GM23338 (cell line): ENCODE measurements at regions not wholly inside any gene's neighbourhood (a gene's known extent, or its start where the extent isn't known, plus 50 kb on each side); places are given as distances from the start of the nearest gene placed in this dataset.

Experiments
- ATAC-seq: fragments of 200-7000 bp; cut with Tn5 transposase; 3 replicates; pipeline ENCODE4 v1.9.1; 2020
- DNase-seq: peaks from one replicate; pipeline ENCODE4 v3.0.0-alpha.2; 2015; ENCODE audit warnings: low spot score
- H2AFZ ChIP-seq: fragments of 200-600 bp; sonication (generic); 2 replicates; pipeline ENCODE4 v1.8.0; 2016; ENCODE audit warnings: antibody characterized with exemption, mild to moderate bottlenecking, moderate library complexity
- H3F3A ChIP-seq: fragments of 200-600 bp; sonication (generic); replicated peaks from 2 replicates; pipeline ENCODE4 v1.8.0; 2017; ENCODE audit warnings: antibody characterized with exemption, mixed run types, low read depth
- H3K27ac ChIP-seq: fragments of 200-600 bp; sonication (generic); 2 replicates; pipeline ENCODE4 v1.6.1; 2016; ENCODE audit warnings: low read depth
- H3K27me3 ChIP-seq: fragments of 200-600 bp; sonication (generic); 2 replicates; pipeline ENCODE4 v1.8.0; 2016; ENCODE audit warnings: mild to moderate bottlenecking, mixed run types, moderate library complexity; ENCODE audit not compliant: insufficient read depth
- H3K36me3 ChIP-seq: fragments of 200-600 bp; sonication (generic); 2 replicates; pipeline ENCODE4 v1.8.0; 2016; ENCODE audit warnings: mild to moderate bottlenecking; ENCODE audit not compliant: insufficient read depth
- H3K4me1 ChIP-seq: fragments of 200-600 bp; sonication (generic); 2 replicates; pipeline ENCODE4 v1.8.0; 2016; ENCODE audit warnings: mild to moderate bottlenecking, moderate library complexity; ENCODE audit not compliant: insufficient read depth
- H3K4me2 ChIP-seq: fragments of 200-600 bp; sonication (generic); 2 replicates; pipeline ENCODE4 v1.7.1; 2017; ENCODE audit warnings: mixed run types
- H3K4me3 ChIP-seq: fragments of 200-600 bp; sonication (generic); 2 replicates; pipeline ENCODE4 v1.6.1; 2016; ENCODE audit warnings: mixed run types
- H3K79me2 ChIP-seq: fragments of 200-600 bp; sonication (generic); replicated peaks from 2 replicates; pipeline ENCODE4 v1.8.0; 2017; ENCODE audit warnings: mild to moderate bottlenecking; ENCODE audit not compliant: insufficient read depth
- H3K9me2 ChIP-seq: fragments of 200-600 bp; sonication (generic); 2 replicates; pipeline ENCODE4 v1.8.0; 2017; ENCODE audit not compliant: insufficient read depth
- H4K20me1 ChIP-seq: fragments of 200-600 bp; sonication (generic); replicated peaks from 2 replicates; pipeline ENCODE4 v1.8.0; 2017; ENCODE audit warnings: mild to moderate bottlenecking; ENCODE audit not compliant: insufficient read depth
- H3K27ac Mint-ChIP-seq: 2 replicates; pipeline ENCODE4 v1.8.0; 2020; ENCODE audit warnings: inconsistent platforms, mild to moderate bottlenecking, moderate library complexity, mixed read lengths
- H3K27me3 Mint-ChIP-seq: 3 replicates; pipeline ENCODE4 v1.8.0; 2022; ENCODE audit warnings: low read depth, mild to moderate bottlenecking, moderate library complexity, mixed read lengths, inconsistent platforms; ENCODE audit not compliant: insufficient read depth, poor library complexity
- H3K36me3 Mint-ChIP-seq: 3 replicates; pipeline ENCODE4 v1.8.0; 2021; ENCODE audit warnings: low read depth, mild to moderate bottlenecking, inconsistent platforms, moderate library complexity, mixed read lengths
- H3K4me1 Mint-ChIP-seq: 3 replicates; pipeline ENCODE4 v1.8.0; 2020; ENCODE audit warnings: mild to moderate bottlenecking, inconsistent platforms, mixed read lengths
- H3K4me3 Mint-ChIP-seq: 3 replicates; pipeline ENCODE4 v1.8.0; 2021; ENCODE audit warnings: moderate library complexity, mild to moderate bottlenecking, inconsistent platforms, mixed read lengths
- H3K9me3 Mint-ChIP-seq: 3 replicates; pipeline ENCODE4 v1.8.0; 2020; ENCODE audit warnings: moderate library complexity, mild to moderate bottlenecking, inconsistent platforms, mixed read lengths
- CREB1 ChIP-seq: fragments of 250-450 bp; sonication (Bioruptor Pico); IDR thresholded peaks from 2 replicates; pipeline ENCODE4 v1.5.0; 2020; ENCODE audit warnings: low read depth, mild to moderate bottlenecking, moderate library complexity
- ETS1 ChIP-seq: IDR thresholded peaks from 2 replicates; pipeline ENCODE4 v1.6.1; 2016; ENCODE audit warnings: antibody characterized with exemption
- EZH2 ChIP-seq: fragments of 200-600 bp; sonication (generic); IDR thresholded peaks from one replicate; pipeline ENCODE4 v1.8.0; 2017; ENCODE audit warnings: antibody characterized with exemption, mild to moderate bottlenecking, low read depth; ENCODE audit not compliant: unreplicated experiment
- EZH2phosphoT487 ChIP-seq: fragments of 200-600 bp; sonication (generic); IDR thresholded peaks from one replicate; pipeline ENCODE4 v1.8.1; 2018; ENCODE audit warnings: antibody characterized with exemption; ENCODE audit not compliant: unreplicated experiment
- JUNB ChIP-seq: IDR thresholded peaks from one replicate; pipeline ENCODE4 v1.6.1; 2016; ENCODE audit warnings: antibody characterized with exemption; ENCODE audit not compliant: unreplicated experiment
- NANOG ChIP-seq: IDR thresholded peaks from 2 replicates; pipeline ENCODE4 v1.6.1; 2016; ENCODE audit warnings: antibody characterized with exemption, borderline replicate concordance
- POLR2AphosphoS5 ChIP-seq: IDR thresholded peaks from 2 replicates; pipeline ENCODE4 v1.6.1; 2016; ENCODE audit warnings: antibody characterized with exemption, low read depth
- REST ChIP-seq: IDR thresholded peaks from one replicate; pipeline ENCODE4 v1.6.1; 2018; ENCODE audit warnings: antibody characterized with exemption; ENCODE audit not compliant: unreplicated experiment
- STAT1 ChIP-seq: IDR thresholded peaks from one replicate; pipeline ENCODE4 v1.6.1; 2016; ENCODE audit warnings: antibody characterized with exemption; ENCODE audit not compliant: unreplicated experiment
- ZNF114 ChIP-seq: fragments of 250-450 bp; sonication (Bioruptor Pico); IDR thresholded peaks from 2 replicates; pipeline ENCODE4 v1.5.0; 2020; ENCODE audit warnings: mild to moderate bottlenecking, moderate library complexity
- ZNF331 ChIP-seq: fragments of 250-450 bp; sonication (Bioruptor Pico); IDR thresholded peaks from 2 replicates; pipeline ENCODE4 v1.5.0; 2020; ENCODE audit warnings: low read depth, mild to moderate bottlenecking, moderate library complexity
- ZNF462 ChIP-seq: fragments of 250-450 bp; sonication (Bioruptor Pico); IDR thresholded peaks from 2 replicates; pipeline ENCODE4 v1.5.0; 2020; ENCODE audit warnings: mild to moderate bottlenecking, moderate library complexity
- TF ChIP-seq, protein P1 (sequence below), 2 experiments: fragments of 200-600 bp in 1 of 2; sonication (generic) in 1 of 2; conservative IDR thresholded peaks; 2 replicates each; pipeline versions ENCODE4 v1.5.1 to v1.6.1; 2016 to 2017; ENCODE audit warnings: antibody characterized with exemption in 2 of 2, low read depth in 2 of 2, mild to moderate bottlenecking in 2 of 2, moderate library complexity in 1 of 2

DNA sequence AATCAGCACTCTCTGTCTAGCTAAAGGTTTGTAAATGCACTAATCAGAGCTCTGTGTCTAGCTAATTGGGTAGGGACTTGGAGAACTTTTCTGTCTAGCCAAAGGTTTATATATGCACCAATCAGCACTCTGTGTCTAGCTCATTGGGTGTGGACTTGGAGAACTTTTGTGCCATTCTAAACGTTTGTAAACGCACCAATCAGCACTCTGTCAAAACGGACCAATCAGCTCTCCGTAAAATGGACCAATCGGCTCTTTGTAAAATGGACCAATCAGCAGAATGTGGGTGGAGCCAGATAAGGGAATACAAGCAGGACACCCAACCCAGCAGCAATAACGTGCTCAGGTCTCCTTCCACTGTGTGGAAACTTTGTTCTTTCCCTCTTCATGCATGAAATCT lies 298.6 kb upstream of the PTPRD start (continued):
- TF ChIP-seq, protein P1, sequence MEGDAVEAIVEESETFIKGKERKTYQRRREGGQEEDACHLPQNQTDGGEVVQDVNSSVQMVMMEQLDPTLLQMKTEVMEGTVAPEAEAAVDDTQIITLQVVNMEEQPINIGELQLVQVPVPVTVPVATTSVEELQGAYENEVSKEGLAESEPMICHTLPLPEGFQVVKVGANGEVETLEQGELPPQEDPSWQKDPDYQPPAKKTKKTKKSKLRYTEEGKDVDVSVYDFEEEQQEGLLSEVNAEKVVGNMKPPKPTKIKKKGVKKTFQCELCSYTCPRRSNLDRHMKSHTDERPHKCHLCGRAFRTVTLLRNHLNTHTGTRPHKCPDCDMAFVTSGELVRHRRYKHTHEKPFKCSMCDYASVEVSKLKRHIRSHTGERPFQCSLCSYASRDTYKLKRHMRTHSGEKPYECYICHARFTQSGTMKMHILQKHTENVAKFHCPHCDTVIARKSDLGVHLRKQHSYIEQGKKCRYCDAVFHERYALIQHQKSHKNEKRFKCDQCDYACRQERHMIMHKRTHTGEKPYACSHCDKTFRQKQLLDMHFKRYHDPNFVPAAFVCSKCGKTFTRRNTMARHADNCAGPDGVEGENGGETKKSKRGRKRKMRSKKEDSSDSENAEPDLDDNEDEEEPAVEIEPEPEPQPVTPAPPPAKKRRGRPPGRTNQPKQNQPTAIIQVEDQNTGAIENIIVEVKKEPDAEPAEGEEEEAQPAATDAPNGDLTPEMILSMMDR (conservative IDR thresholded peaks at IDR 0.05; ENCODE audit: low read depth in 2 of 2), result no peak
- TF ChIP-seq REST (no peak), EZH2phosphoT487 (no peak), STAT1 (no peak), JUNB (no peak), CREB1 (CRISPR knock-in tag) (no peak)

- H3K27me3 Mint-ChIP-seq, result no peaks in the 10 kb centered on the region
- no peaks in the 10 kb centered on the region for H3K9me3 Mint-ChIP-seq
- no peak overlapping the region for H3K4me3 Mint-ChIP-seq
- no peak overlapping the region for H3K27ac Mint-ChIP-seq
- H3K4me1 Mint-ChIP-seq, result peaks cover 18% of the 10 kb centered on the region
- H2AFZ ChIP-seq, result no peak overlapping the region
- no peak overlapping the region for H3K27ac ChIP-seq
- no peaks in the 10 kb centered on the region for H3K79me2 ChIP-seq
- H3K27me3 ChIP-seq, result no peaks in the 10 kb centered on the region
- ATAC-seq (no peak), DNase-seq (no peak)
- H3K9me2 ChIP-seq, result no peaks in the 10 kb centered on the region
- H3F3A ChIP-seq, result no peaks in the 10 kb centered on the region
- H4K20me1 ChIP-seq, result no peaks in the 10 kb centered on the region
- H3K36me3 Mint-ChIP-seq, result no peaks in the 10 kb centered on the region
- 0 out of 2 replicates have a peak, but pooled peaks cover under 1% of the 10 kb centered on the region for H3K4me1 ChIP-seq
- H3K4me3 ChIP-seq, result no peak overlapping the region
- H3K4me2 ChIP-seq, result no peak overlapping the region
- H3K36me3 ChIP-seq, result no peaks in the 10 kb centered on the region
- TF ChIP-seq JUNB (no peak), EZH2 (no peak), ZNF114 (CRISPR knock-in tag) (no peak), CREB1 (CRISPR knock-in tag) (no peak), POLR2AphosphoS5 (no peak), ZNF331 (CRISPR knock-in tag) (no peak), ZNF462 (CRISPR knock-in tag) (no peak), NANOG (no peak), STAT1 (no peak), EZH2phosphoT487 (no peak), ETS1 (no peak)
Observed at GRCh38 chr9:10917001-10917400, 304.2 kb upstream of the PTPRD start.
